ENCODE measurements at regions not wholly inside any gene's neighbourhood (a gene's known extent, or its start where the extent isn't known, plus 50 kb on each side); places are given as distances from the start of the nearest gene placed in this dataset.
"Not testable (repeated sequence)": the region's sequence is repeated elsewhere in the genome, so short reads cannot be mapped to it uniquely, and the experiment has no call there.

GRCh38 chr2:87630892-87631291 lies 117.0 kb upstream of the PLGLB2 start:
- not testable (repeated sequence) for TF ChIP-seq CTCF, POLR2A (IDR thresholded peaks at IDR 0.05)
